H1 (cell line): ENCODE measurements at regions not wholly inside any gene's neighbourhood (a gene's known extent, or its start where the extent isn't known, plus 50 kb on each side); places are given as distances from the start of the nearest gene placed in this dataset.

ENCODE experiments used
- CBX8 ChIP-seq: fragments of 300-800, 300-1000 bp; sonication (generic); IDR thresholded peaks from 2 replicates; pipeline ENCODE4 v1.7.1; 2016; ENCODE audit warnings: low read depth, low read length, borderline replicate concordance
- EGR1 ChIP-seq: IDR thresholded peaks from 2 replicates; pipeline ENCODE4 v1.6.1; 2011; ENCODE audit warnings: low read depth, low read length, borderline replicate concordance
- EZH2 ChIP-seq: fragments of 200-600 bp; sonication (generic); IDR thresholded peaks from 2 replicates; pipeline ENCODE4 v1.7.1; 2012; ENCODE audit warnings: low read depth, mild to moderate bottlenecking, moderate library complexity, low read length, inconsistent platforms; ENCODE audit not compliant: severe bottlenecking
- MAFK ChIP-seq: IDR thresholded peaks from 2 replicates; pipeline ENCODE4 v1.6.1; 2012; ENCODE audit warnings: low read depth, mild to moderate bottlenecking, improper control_type of control experiment, low read length
- NANOG ChIP-seq: IDR thresholded peaks from 2 replicates; pipeline ENCODE4 v1.6.1; 2011; ENCODE audit warnings: low read length, low read depth, mild to moderate bottlenecking, inconsistent platforms; ENCODE audit not compliant: insufficient read depth, poor library complexity, severe bottlenecking
- SIX5 ChIP-seq: IDR thresholded peaks from 2 replicates; pipeline ENCODE4 v1.6.1; 2011; ENCODE audit warnings: mild to moderate bottlenecking, low read depth, low read length
- TAF7 ChIP-seq: optimal IDR thresholded peaks from 2 replicates; pipeline ENCODE3; 2011; ENCODE audit warnings: low read depth, mild to moderate bottlenecking, inconsistent platforms, low read length, moderate library complexity, borderline replicate concordance

DNA sequence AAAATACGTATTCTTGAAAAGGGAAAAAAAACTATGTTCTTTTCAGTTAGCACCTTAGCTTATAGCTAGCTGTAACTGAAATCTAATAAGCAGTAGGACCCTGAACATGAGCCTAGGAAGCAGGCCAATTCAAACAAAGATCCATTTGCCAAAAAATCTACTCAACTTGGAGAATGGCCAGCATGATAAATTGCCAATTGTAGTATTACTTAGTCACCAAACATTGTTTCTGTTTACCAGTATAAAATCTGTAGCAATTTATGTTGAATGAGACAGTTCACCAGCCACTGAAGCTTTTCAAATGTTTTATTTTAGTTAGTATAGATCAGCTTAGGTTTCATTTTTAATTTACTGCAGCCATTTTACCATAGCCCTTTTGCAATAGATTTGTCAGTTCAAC is 323.6 kb upstream of the DIPK2B start (continued):
- TF ChIP-seq NANOG, result no peak
- TF ChIP-seq EGR1, result no peak
- no peak for TF ChIP-seq SIX5
- no peak for TF ChIP-seq MAFK
- TF ChIP-seq CBX8, result no peak
- no peak for TF ChIP-seq EZH2
- no peak for TF ChIP-seq TAF7
